ENCODE measurements at regions not wholly inside any gene's neighbourhood (a gene's known extent, or its start where the extent isn't known, plus 50 kb on each side); places are given as distances from the start of the nearest gene placed in this dataset.

DNA sequence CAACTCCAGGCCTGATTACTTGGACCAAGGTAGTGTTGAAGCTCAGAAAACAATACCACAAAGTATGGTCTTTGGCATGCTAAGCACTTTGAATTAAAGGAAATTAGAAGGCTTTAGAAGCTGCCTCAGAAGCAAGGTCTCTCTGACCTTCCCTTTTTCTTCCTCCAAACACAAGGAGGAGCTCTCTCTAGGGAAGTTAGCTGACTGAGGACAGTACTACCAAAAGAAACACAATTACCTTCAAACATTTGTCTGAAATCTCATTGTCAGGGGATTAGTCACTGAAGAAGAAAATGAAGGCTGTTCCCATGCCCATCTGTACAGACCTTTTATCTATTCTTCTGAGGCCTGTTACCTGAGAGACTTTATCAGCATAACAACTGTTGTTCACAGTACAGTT is 279.3 kb downstream of the CDH20 start (continued):
- TF ChIP-seq TOX (CRISPR knock-in tag; IDR thresholded peaks at IDR 0.05; ENCODE audit: borderline replicate concordance) (no peak), SNAI2 (CRISPR knock-in tag; IDR thresholded peaks at IDR 0.05) (no peak), ZNF565 (CRISPR knock-in tag; conservative IDR thresholded peaks at IDR 0.05; ENCODE audit: low read depth) (no peak), TCF4 (CRISPR knock-in tag; IDR thresholded peaks at IDR 0.05; ENCODE audit: borderline replicate concordance) (no peak)

DNA sequence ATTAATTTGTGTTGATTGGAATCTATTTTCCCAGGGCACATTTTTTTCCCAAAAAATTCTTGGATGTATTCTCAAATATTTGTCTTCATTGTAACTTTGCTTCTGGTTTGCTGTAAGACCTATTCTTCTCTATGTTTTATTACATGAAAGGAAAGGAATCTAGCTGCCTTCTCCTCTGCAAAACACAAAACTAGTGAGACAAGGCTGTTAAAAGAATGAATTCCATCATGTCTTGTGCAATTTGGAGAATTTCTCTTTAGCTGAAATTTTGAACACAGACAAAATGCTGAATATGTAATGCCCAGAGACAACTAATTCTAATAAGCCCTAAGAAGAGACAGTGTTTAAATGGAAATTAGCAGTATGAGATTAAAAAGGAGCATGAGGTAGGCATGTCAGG is 275.9 kb downstream of the CDH20 start:
- no peak for TF ChIP-seq ISL1 (CRISPR knock-in tag; IDR thresholded peaks at IDR 0.05)
- TF ChIP-seq, protein P1, sequence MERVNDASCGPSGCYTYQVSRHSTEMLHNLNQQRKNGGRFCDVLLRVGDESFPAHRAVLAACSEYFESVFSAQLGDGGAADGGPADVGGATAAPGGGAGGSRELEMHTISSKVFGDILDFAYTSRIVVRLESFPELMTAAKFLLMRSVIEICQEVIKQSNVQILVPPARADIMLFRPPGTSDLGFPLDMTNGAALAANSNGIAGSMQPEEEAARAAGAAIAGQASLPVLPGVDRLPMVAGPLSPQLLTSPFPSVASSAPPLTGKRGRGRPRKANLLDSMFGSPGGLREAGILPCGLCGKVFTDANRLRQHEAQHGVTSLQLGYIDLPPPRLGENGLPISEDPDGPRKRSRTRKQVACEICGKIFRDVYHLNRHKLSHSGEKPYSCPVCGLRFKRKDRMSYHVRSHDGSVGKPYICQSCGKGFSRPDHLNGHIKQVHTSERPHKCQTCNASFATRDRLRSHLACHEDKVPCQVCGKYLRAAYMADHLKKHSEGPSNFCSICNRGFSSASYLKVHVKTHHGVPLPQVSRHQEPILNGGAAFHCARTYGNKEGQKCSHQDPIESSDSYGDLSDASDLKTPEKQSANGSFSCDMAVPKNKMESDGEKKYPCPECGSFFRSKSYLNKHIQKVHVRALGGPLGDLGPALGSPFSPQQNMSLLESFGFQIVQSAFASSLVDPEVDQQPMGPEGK (CRISPR knock-in tag; IDR thresholded peaks at IDR 0.05; ENCODE audit: borderline replicate concordance): no peak
- TF ChIP-seq RARB (CRISPR knock-in tag; IDR thresholded peaks at IDR 0.05): no peak
- TF ChIP-seq ARNTL (CRISPR knock-in tag; IDR thresholded peaks at IDR 0.05; ENCODE audit: borderline replicate concordance, low read depth): no peak
- TF ChIP-seq, protein P2, sequence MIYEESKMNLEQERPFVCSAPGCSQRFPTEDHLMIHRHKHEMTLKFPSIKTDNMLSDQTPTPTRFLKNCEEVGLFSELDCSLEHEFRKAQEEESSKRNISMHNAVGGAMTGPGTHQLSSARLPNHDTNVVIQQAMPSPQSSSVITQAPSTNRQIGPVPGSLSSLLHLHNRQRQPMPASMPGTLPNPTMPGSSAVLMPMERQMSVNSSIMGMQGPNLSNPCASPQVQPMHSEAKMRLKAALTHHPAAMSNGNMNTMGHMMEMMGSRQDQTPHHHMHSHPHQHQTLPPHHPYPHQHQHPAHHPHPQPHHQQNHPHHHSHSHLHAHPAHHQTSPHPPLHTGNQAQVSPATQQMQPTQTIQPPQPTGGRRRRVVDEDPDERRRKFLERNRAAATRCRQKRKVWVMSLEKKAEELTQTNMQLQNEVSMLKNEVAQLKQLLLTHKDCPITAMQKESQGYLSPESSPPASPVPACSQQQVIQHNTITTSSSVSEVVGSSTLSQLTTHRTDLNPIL (CRISPR knock-in tag; IDR thresholded peaks at IDR 0.05; ENCODE audit: low read depth): no peak
- TF ChIP-seq ZFP30 (CRISPR knock-in tag; IDR thresholded peaks at IDR 0.05): no peak
- TF ChIP-seq CSDC2 (CRISPR knock-in tag; IDR thresholded peaks at IDR 0.05): no peak
- TF ChIP-seq, protein P3, sequence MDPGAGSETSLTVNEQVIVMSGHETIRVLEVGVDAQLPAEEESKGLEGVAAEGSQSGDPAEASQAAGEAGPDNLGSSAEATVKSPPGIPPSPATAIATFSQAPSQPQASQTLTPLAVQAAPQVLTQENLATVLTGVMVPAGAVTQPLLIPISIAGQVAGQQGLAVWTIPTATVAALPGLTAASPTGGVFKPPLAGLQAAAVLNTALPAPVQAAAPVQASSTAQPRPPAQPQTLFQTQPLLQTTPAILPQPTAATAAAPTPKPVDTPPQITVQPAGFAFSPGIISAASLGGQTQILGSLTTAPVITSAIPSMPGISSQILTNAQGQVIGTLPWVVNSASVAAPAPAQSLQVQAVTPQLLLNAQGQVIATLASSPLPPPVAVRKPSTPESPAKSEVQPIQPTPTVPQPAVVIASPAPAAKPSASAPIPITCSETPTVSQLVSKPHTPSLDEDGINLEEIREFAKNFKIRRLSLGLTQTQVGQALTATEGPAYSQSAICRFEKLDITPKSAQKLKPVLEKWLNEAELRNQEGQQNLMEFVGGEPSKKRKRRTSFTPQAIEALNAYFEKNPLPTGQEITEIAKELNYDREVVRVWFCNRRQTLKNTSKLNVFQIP (CRISPR knock-in tag; IDR thresholded peaks at IDR 0.05; ENCODE audit: borderline replicate concordance, low read depth): no peak
- no peak for TF ChIP-seq ZC3H10 (CRISPR knock-in tag; IDR thresholded peaks at IDR 0.05)
- no peak for TF ChIP-seq ZNF8 (CRISPR knock-in tag; IDR thresholded peaks at IDR 0.05)
- no peak for TF ChIP-seq ESRRG (CRISPR knock-in tag; IDR thresholded peaks at IDR 0.05)
- ATAC-seq: no peak

DNA sequence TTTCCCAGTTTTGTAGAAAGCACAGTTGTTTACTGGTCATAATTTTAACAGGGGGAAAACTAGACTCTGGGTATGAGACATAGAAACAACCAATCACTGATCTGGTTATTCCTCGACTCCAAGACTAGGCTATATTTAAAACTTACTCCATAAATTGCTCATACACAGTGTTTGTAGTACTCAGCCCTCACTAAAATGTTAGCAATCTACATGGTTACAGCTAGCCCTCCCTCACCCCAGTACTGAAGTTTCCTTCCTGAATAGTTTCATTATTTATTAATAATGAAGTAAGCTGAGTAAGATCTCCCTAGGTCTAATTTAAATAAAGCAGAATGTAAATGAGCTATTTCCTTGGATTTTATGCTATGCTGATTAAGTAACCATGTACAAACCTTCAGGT is 275.1 kb downstream of the CDH20 start:
- peak; percentile 41 for ATAC-seq
- TF ChIP-seq, protein P4, sequence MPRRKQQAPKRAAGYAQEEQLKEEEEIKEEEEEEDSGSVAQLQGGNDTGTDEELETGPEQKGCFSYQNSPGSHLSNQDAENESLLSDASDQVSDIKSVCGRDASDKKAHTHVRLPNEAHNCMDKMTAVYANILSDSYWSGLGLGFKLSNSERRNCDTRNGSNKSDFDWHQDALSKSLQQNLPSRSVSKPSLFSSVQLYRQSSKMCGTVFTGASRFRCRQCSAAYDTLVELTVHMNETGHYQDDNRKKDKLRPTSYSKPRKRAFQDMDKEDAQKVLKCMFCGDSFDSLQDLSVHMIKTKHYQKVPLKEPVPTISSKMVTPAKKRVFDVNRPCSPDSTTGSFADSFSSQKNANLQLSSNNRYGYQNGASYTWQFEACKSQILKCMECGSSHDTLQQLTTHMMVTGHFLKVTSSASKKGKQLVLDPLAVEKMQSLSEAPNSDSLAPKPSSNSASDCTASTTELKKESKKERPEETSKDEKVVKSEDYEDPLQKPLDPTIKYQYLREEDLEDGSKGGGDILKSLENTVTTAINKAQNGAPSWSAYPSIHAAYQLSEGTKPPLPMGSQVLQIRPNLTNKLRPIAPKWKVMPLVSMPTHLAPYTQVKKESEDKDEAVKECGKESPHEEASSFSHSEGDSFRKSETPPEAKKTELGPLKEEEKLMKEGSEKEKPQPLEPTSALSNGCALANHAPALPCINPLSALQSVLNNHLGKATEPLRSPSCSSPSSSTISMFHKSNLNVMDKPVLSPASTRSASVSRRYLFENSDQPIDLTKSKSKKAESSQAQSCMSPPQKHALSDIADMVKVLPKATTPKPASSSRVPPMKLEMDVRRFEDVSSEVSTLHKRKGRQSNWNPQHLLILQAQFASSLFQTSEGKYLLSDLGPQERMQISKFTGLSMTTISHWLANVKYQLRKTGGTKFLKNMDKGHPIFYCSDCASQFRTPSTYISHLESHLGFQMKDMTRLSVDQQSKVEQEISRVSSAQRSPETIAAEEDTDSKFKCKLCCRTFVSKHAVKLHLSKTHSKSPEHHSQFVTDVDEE (CRISPR knock-in tag; IDR thresholded peaks at IDR 0.05): no peak
- TF ChIP-seq TCF4 (CRISPR knock-in tag; IDR thresholded peaks at IDR 0.05; ENCODE audit: borderline replicate concordance): no peak
- no peak for TF ChIP-seq BACH2 (CRISPR knock-in tag; IDR thresholded peaks at IDR 0.05; ENCODE audit: borderline replicate concordance)
- TF ChIP-seq CSDC2 (CRISPR knock-in tag; IDR thresholded peaks at IDR 0.05): no peak
- TF ChIP-seq ZFP3 (CRISPR knock-in tag; IDR thresholded peaks at IDR 0.05): no peak
- no peak for TF ChIP-seq ESRRG (CRISPR knock-in tag; IDR thresholded peaks at IDR 0.05)
- TF ChIP-seq ZNF70 (CRISPR knock-in tag; IDR thresholded peaks at IDR 0.05): no peak
- TF ChIP-seq, protein P3 (CRISPR knock-in tag; IDR thresholded peaks at IDR 0.05; ENCODE audit: borderline replicate concordance, low read depth): no peak
- no peak for TF ChIP-seq ZFP30 (CRISPR knock-in tag; IDR thresholded peaks at IDR 0.05)
- TF ChIP-seq PPARA (CRISPR knock-in tag; IDR thresholded peaks at IDR 0.05; ENCODE audit: borderline replicate concordance): no peak
- TF ChIP-seq RARB (CRISPR knock-in tag; IDR thresholded peaks at IDR 0.05): no peak
- no peak for TF ChIP-seq ISL1 (CRISPR knock-in tag; IDR thresholded peaks at IDR 0.05)
- TF ChIP-seq, protein P2 (CRISPR knock-in tag; IDR thresholded peaks at IDR 0.05; ENCODE audit: low read depth): no peak
- TF ChIP-seq ZNF8 (CRISPR knock-in tag; IDR thresholded peaks at IDR 0.05): no peak
- TF ChIP-seq SNAI2 (CRISPR knock-in tag; IDR thresholded peaks at IDR 0.05): no peak
